BE2C (cell line): ENCODE measurements at regions not wholly inside any gene's neighbourhood (a gene's known extent, or its start where the extent isn't known, plus 50 kb on each side); places are given as distances from the start of the nearest gene placed in this dataset.

Experiments used
- DNase-seq: peaks from one replicate; pipeline ENCODE4 v3.0.0-alpha.2; 2020
- H3K27me3 ChIP-seq: fragments of 250-450 bp; sonication (Bioruptor Pico); 2 replicates; pipeline ENCODE4 v1.5.1; 2020; ENCODE audit warnings: mild to moderate bottlenecking
- H3K36me3 ChIP-seq: fragments of 250-450 bp; sonication (Bioruptor Pico); 2 replicates; pipeline ENCODE4 v1.5.1; 2020; ENCODE audit warnings: mild to moderate bottlenecking
- H3K4me1 ChIP-seq: fragments of 250-450 bp; sonication (Bioruptor Pico); 2 replicates; pipeline ENCODE4 v1.5.1; 2020
- H3K4me3 ChIP-seq: 2 replicates; pipeline ENCODE4 v1.5.1; 2011; ENCODE audit warnings: low read depth, low read length
- H3K9me3 ChIP-seq: fragments of 250-450 bp; sonication (Bioruptor Pico); 2 replicates; pipeline ENCODE4 v1.5.1; 2020
- CTCF ChIP-seq: IDR thresholded peaks from 2 replicates; pipeline ENCODE4 v1.5.1; 2012; ENCODE audit warnings: mild to moderate bottlenecking, low read depth, low read length

- TF ChIP-seq CTCF = no peak
- DNase-seq = no peak
These were observed 474.9 kb downstream of the DOK5 start for GRCh38 chr20:54950304-54950703.

GRCh38 chr20:54941666-54942065 lies 466.3 kb downstream of the DOK5 start:
- no peak for TF ChIP-seq CTCF
- DNase-seq = no peak
- Histone ChIP-seq H3K4me1 (peaks cover 7% of the 10 kb centered on the region; the same call in 1 of the 2 replicates), H3K36me3 (no peaks in the 10 kb centered on the region), H3K4me3 (no peak overlapping the region), H3K27me3 (no peaks in the 10 kb centered on the region), H3K9me3 (no peaks in the 10 kb centered on the region)

More at GRCh38 chr20:54950304-54950703, 474.9 kb downstream of the DOK5 start:
- no peaks in the 10 kb centered on the region for H3K36me3 ChIP-seq
- H3K4me1 ChIP-seq = no peaks in the 10 kb centered on the region
- H3K27me3 ChIP-seq = no peaks in the 10 kb centered on the region
- no peaks in the 10 kb centered on the region for H3K9me3 ChIP-seq
- no peak overlapping the region for H3K4me3 ChIP-seq

- Histone ChIP-seq H3K4me3 (no peak overlapping the region), H3K9me3 (no peaks in the 10 kb centered on the region), H3K4me1 (peaks cover 7% of the 10 kb centered on the region; the same call in 1 of the 2 replicates), H3K36me3 (no peaks in the 10 kb centered on the region), H3K27me3 (no peaks in the 10 kb centered on the region)
- no peak for TF ChIP-seq CTCF
- no peak for DNase-seq
These were observed 465.1 kb downstream of the DOK5 start for GRCh38 chr20:54940522-54940921.

- peak; percentile 43 for DNase-seq
- Histone ChIP-seq H3K4me3 (no peak overlapping the region), H3K4me1 (peaks cover 7% of the 10 kb centered on the region; the same call in 1 of the 2 replicates), H3K36me3 (no peaks in the 10 kb centered on the region), H3K9me3 (no peaks in the 10 kb centered on the region), H3K27me3 (no peaks in the 10 kb centered on the region)
- peak; percentile 64 for TF ChIP-seq CTCF
These were observed 463.3 kb downstream of the DOK5 start for GRCh38 chr20:54938707-54939106.

GRCh38 chr20:54933212-54933904 lies 458.0 kb downstream of the DOK5 start:
- no peak for DNase-seq
- Histone ChIP-seq H3K9me3 (no peaks in the 10 kb centered on the region), H3K4me1 (peaks cover 4% of the 10 kb centered on the region; the same call in 1 of the 2 replicates), H3K36me3 (no peaks in the 10 kb centered on the region), H3K27me3 (no peaks in the 10 kb centered on the region), H3K4me3 (no peak overlapping the region)
- no peak for TF ChIP-seq CTCF

GRCh38 chr20:54929191-54929590 lies 453.8 kb downstream of the DOK5 start:
- Histone ChIP-seq H3K27me3 (no peaks in the 10 kb centered on the region), H3K4me3 (no peak overlapping the region), H3K4me1 (peaks cover 4% of the 10 kb centered on the region; the same call in 1 of the 2 replicates), H3K36me3 (no peaks in the 10 kb centered on the region), H3K9me3 (no peaks in the 10 kb centered on the region)
- no peak for TF ChIP-seq CTCF
- peak; percentile 15 for DNase-seq
